Anterior cingulate cortex (tissue), 58 donors: ENCODE measurements at regions not wholly inside any gene's neighbourhood (a gene's known extent, or its start where the extent isn't known, plus 50 kb on each side); places are given as distances from the start of the nearest gene placed in this dataset.

Experiments used
- DNase-seq, 58 donors: peaks; one replicate each; lab custom pipeline; 2025; lab: John Stamatoyannopoulos, UW

DNA sequence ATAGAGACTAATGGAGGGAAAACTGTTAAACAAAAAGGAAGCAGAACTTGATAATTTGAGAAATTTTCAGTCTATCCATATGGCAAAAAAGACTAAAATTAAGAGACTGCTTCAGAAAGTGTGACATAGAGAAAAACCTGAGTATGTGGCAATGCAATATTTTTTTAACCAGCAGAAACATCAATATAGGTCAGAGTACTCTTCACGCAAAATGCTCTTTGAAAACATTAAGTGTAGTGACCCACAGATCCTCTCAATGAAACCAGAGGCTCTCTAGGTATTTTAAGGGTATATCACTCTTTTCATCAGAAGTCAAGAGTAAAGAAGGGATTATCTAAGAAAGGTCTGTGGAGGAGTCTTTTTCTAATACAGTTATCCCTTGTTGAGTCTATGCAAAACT, 1394.8 kb downstream of the DSC3 start:
- no peak for DNase-seq

DNA sequence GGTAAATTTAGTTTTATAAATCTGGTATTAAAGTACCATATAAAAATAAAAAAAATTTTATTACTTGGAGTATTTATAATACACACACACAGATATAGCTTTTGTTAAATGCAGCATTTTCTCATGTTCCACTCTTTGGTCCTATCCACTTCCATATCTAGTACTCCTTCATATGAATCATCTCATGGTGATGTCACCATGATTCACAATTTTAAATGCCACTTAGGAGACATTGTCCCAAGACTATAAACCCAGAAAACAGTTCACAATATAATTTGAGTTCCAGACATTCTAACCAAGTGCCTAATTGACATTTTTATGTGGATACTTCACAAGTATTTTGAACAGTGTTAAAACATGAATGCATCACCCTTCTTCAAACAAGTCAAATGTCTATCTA, 1398.3 kb downstream of the DSC3 start:
- no peak for DNase-seq

DNA sequence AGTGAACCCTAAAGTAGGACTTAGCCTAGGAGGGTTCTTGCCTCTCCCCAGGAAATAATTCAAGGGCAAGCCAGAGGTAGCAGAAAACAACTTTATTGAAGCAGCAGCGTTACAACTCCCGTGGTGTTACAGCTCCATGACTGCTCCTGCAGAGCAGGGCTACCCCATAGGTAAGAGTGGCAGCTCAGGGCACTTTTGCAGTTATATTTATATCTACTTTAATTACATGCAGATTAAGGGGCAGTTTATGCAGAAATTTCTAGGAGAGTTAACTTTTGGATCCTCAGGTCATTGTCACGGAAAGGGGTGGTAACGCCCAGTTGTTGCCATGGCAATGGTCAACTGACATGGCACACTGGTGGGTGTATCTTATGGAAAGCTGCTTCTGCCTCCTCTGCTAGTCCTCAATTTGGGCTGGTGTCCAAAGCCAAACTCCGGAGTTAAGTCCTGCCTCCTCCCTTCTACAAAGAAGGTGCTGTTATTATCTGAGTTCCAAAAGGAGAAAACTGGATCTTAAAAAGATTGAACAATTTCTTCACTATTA, 1413.0 kb downstream of the DSC3 start:
- no peak for DNase-seq

DNA sequence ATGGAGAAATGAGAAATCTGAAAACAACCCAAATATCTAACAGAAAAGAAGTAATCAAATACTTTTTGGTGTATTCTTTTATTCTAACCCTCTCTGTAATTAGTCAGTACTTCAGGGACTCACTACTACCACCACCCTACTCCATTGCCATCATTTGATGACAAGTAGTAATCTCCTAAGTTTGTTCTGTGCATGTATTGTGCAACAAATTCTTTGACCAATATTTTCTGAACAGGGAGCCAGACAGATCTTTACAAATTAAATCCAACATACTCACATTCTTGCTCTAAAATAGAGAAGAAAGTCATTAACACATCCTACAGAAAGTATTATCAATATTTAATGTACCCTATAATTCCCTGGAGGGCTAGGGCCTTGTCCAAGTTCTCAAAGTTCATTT, 1416.4 kb downstream of the DSC3 start:
- DNase-seq: no peak

DNA sequence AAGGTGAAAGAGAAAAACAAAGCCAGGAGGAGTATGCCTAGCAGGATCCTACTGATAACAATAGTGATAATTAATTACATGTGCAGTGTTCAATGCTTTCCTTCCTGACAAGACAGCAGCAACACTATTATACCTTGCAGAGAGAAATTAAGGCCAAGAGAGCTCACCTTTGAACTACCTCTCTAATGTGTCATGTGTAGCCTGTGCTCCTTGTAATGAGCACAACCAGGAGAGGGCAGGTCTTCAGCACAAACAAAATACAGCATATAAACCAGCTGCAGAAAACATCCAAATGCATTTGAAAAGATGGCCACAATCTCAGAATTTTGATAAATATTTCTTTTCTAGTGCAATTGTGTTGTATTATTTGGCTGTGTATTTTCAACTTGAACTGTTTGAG, 1425.7 kb downstream of the DSC3 start:
- no peak for DNase-seq

DNA sequence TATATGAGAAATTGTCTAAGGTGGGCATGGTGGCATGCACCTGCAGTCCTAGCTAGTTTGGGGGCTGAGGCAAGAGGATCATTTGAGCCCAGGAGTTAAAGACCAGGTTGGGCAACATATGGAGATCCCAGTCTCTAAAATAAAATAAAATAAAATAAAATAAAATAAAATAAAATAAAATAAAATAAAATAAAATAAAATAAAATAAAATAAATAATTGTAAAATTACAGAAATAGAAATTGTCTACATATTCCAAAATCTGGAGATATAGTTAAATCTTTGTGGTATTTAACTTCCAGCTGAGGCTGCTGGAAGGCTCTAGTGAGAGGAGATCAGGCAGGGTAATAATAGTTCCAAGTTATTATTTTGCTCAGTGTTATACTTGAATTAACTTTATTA, 1432.1 kb upstream of the CDH2 start:
- DNase-seq: no peak

DNA sequence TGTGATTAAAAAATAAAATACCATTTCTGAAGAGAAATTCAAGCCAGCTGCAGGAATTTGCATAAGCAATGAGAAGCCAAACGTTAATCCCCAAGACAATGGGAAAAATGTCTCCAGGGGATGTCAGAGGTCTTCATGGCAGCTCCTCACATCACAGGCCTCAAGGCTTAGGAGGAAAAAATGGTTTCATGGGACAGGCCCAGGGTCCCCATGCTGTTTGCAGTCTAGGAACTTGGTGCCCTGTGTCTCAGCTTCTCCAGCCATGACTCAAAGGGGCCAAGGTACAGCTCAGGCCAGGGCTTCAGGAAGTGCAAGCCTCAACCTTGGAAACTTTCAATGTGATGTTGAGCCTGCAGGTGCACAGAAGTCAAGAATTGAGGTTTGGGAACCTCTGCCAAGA, 1428.4 kb upstream of the CDH2 start:
- no peak for DNase-seq

DNA sequence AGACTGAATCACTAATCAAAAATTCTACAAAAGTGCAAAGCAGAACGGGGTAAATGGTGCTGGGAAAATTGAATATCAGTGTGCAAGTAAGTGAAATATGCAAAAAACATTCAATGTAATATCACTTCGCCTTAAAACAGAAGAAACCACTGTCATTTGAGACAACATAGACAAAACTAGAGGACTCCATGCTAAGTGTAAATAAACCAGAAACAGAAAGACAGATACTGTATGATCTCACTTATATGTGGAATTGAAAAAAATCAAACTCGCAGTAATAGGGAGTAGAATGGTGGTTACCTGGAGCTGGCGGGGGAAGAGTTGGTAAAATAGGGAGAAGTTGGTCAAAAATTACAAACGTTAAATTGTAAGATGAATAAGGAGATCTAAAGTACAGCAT, 1420.0 kb upstream of the CDH2 start:
- no peak for DNase-seq

DNA sequence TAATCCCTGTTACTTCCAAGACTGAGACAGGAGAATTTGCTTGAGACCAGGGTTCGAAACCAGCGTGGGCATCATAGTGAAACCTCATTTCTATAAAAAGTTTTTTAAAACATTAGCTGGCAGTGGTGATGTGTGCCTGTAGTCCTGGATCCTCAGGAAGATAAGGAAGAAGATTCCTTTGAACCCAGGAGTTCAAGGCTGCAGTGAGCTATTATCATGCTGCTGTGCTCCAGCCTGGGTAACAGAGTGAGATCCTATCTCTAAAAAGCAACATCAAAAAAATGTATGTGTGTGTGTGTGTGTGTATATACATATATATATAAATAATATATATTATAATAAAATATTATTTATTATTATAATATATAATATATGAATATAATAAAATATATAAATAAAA, 1417.6 kb upstream of the CDH2 start:
- no peak for DNase-seq

DNA sequence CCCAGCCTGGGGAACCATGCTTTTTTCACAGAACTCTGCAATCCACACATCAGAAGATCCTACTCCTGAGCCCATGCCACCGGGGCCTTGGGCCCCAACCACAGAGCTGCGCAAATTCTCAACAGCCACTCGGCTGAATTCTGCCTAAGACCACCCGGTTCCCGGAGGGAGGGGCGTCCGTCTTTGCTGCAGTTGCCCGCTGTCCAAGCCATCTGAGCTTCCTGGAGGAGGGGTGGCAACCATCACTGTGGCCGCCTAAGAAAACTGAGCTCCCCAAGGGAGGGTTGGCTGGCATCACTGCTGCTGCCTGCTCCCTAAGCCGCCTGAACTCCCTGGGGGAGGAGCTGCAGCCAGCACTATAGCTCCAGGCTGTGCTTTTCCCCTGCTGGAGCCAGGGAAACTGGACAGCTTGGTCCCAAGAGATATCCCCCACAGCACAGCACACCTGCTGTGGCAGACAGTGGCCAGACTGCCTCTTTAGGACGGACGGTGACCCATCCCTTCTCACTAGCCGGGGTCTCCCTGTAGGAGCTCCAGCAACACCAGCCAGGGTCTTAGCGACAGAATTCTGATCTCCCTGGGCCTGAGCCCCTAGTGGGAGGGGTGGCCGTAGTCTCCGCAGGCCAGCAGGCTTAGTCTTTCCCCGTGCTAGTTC, 1411.6 kb upstream of the CDH2 start:
- no peak for DNase-seq

DNA sequence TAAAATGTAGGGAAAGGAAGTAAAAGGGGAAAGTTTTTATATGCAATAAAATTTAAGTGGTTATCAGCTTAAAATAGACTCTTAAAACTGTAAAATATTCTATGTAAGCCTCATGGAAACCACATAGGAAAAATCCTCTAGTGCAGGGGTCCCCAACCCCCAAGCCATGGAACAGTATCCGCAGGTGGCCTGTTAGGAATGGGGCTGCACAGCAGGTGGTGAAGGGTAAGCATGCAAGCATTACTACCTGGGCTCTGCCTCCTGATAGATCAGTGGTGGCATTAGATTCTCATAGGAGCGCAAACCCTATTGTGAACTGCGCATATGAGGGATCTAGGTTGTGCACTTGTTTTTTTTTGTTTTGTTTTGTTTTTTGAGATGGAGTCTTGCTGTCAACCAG, 1409.3 kb upstream of the CDH2 start:
- no peak for DNase-seq

DNA sequence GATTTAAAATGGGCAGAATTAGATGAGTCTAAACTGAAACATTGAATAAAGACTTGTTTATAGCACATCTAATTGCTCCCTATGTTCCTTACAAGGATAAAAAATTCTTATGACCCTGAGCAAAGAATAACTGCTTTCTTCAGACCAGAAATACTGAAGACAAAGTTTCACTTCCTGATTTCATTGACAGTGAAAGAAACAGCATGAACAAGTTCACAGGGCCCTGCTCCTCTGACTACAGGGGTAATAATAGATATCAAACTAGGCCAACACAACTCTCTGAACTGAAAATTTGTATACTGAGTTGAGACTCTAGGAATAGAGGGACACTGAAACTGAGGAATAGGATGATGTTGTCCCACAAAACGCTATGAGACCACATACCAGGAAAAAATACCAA, 1383.3 kb upstream of the CDH2 start:
- peak in 1 of 58 donors; percentile 0 for DNase-seq

DNA sequence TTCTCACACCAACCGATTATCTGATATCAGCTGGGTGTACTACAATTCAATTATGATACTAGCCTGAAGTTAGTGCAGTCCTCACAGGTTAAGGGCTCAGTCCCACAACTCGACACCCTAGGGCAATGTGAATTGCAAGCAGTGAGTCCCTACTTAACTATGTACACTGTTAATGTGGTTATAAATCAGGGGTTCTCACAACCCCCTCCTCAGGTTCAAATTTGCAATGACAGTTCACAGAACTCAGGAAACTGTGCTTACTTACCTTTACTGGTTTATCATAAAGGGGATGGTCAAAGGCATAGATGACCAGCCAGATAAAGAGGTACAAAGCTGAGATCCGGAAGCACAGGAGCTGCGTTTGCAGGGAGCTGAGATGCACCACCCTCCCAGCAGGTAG, 1379.1 kb upstream of the CDH2 start:
- DNase-seq: no peak

DNA sequence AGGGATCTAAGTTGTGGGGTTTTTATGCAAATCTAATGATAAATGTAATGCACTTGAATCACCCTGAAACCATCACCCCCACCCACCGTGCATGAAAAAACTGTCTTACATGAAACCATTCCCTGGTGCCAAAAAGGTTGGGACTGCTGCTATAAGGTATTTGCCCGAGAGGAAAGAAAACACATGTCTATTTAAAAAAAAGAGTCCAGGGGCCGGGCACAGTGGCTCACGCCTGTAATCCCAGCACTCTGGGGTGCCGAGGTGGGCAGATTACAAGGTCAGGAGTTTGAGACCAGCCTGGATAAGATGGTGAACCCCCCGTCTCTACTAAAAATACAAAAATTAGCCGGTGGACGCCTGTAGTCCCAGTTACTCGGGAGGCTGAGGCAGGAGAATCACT, 1372.8 kb upstream of the CDH2 start:
- DNase-seq: no peak

DNA sequence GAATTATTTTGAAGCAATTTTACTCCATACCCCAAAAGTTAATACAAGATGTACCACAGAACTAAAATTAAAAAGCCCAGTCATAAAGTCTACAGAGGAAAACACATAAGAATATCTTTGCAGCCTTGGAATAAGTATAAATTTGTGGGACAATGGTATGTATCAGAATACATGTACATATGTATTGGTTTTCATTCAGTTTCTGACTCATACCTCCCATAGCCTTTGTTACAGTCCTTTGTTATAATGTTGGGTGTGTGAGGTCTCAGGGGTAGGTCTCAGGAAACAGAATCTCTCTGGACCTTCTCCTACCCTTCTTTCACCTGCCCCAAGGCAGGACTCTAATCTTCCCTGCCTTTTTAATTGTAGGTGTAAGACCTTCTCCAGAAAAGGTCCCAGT, 1370.7 kb upstream of the CDH2 start:
- no peak for DNase-seq

DNA sequence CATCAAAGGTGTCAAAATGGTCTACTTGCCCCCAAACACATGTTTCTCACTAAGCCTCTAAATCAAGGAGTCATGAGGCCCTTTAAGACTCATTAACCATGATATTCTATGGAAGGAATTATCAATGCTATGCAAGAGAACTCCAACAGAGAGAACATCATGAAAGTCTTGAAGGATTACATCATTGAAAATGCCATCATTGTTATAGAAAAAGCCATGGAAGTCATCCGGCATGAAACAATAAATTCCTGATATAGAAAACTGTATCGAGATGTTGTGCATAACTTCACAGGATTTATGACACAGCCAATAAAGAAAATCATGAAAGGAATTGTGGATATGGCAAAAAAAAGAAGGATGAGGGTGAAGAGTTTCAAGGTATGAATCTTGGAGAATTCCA, 1363.6 kb upstream of the CDH2 start:
- no peak for DNase-seq

DNA sequence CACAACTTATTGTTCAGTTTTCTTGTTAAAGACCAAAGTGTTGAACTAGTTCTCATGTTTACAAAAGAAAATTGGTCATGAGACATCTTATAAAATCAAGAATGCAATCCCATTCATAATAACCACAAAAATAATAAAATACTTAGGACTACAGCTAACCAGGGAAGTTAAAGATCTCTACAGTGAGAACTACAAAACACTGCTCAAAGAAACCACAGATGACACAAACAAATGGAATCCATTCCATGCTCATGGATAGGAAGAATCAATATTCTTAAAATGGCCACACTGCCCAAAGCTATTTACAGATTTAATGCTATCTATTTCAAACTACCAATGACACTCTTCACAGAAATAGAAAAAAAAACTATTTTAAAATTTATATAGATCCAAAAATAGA, 1354.8 kb upstream of the CDH2 start:
- DNase-seq: no peak

DNA sequence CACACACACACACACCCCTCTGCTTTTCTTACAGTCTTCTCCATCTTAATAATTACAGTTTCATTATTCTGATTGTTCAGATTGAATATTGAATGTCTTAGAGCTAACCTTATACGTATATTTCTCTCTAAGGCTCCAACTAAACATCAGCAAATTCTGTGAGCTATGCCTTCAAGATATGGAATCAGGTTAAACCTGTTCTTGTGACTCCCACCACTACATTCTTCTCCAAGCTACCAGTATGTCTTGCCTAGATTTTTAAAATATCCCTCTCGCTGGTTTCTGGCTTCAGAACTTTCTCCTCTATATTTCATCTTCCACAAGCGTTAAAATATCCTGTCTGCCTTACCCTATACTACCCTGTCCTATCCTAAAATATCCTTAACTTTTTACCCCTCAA, 1346.4 kb upstream of the CDH2 start:
- no peak for DNase-seq

DNA sequence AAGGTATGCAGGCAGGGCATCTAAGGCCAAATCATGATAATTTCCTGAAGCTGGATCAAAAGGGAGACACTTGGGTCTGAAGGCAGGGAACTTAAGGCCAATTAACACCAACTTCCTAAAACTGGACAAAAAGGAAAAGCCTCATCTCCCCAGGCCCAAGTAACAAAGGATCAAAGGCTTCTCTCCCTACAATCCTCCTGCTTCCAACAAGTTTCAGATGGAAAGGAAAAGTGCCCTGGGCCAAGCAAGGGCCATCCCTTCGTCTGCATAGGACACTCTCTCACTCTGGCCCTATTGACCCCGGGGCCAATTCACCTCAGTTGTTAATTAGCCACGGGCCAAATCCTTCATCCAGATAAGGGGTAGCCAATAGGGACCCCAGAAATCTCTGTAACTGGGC, 1335.8 kb upstream of the CDH2 start:
- no peak for DNase-seq

DNA sequence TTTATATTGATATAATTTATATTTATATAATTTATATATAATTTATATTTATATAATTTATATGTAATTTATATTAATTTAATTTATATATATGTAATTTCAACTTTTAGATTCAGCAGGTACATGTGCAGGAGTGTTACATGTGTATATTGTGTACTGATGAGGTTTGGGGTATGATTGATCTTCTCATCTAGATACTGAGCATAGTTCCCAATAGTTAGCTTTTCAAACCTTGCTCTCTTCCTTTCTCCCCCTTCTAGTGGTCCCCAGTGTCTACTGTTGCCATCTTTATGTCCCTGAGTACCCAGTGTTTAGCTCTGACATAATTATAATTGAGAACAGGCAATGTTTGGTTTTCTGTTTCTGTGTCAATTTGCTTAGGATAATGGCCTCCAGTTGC, 1335.3 kb upstream of the CDH2 start:
- no peak for DNase-seq

DNA sequence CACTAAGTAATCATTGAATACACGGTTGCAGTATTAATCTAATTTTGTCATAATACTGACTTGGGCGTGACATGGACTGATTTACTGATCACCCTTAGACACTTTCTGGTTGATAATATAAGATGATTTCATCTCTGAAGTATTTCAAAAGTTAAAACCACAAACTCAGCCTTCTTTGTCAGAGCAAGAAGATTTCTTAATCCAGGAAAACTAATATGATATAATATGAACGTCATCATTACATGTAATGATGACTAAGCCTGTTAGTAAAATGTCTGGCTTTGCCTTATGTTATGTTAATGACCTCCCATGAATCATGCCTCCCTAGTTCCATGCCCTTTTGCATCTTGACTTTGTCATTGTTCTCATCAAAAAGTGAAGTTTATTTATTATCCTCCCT, 1325.0 kb upstream of the CDH2 start:
- DNase-seq: no peak

DNA sequence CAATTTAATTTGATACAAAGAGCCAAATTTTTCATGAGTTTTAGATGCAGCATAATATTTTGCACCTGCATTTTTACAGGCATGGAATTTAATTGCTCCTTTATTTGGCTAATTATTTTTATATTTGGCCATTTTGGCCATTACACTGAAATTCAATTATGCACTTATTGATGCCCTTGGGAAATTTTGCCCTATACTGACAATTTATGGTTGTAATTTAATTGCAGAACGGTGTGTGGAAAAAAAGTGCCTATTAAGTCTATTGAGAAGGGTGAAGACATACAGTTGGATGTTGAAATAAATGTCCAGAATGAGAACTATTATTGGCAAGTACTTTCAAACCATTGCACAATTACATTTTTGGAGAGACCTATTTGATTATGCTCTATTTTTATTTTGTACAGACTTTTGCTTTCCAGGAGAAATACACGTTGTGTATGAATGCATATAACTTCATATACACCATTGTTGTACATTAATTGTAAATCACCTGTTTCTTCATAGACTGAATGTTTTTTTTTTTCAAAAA, 1319.3 kb upstream of the CDH2 start:
- no peak for DNase-seq

DNA sequence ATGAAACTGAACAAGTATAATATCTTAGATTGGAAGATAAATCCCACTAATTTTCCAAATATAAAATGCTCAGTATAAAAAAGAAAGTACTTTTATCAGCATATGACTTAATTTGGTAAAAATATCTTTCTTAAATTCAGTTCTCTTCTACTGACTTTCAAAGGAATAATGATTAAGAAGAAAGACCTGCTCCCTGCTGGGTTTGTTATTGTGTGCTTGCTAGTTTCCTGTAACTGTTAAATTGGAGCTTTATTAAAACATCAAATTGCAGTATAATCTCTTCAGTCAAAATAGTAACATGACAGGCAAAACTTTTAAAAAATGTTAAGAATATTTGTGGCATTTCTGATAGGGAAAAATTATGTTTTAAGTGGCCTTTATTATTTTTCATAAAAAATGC, 1317.4 kb upstream of the CDH2 start:
- DNase-seq: no peak
